ENCODE measurements at regions not wholly inside any gene's neighbourhood (a gene's known extent, or its start where the extent isn't known, plus 50 kb on each side); places are given as distances from the start of the nearest gene placed in this dataset.
"Not testable (repeated sequence)": the region's sequence is repeated elsewhere in the genome, so short reads cannot be mapped to it uniquely, and the experiment has no call there.

- intact Hi-C loops (cut with micrococcal nuclease): no loop called here
Observed at GRCh38 chr12:73841963-73842362, 695.7 kb upstream of the ATXN7L3B start.

GRCh38 chr12:73863546-73863945 is 674.1 kb upstream of the ATXN7L3B start:
- intact Hi-C loops (cut with micrococcal nuclease): loop anchor here (5.0 kb wide), 1 partner anchor 1044 kb away; no protein-coding TSS in a partner anchor
- H3K27ac Mint-ChIP-seq: no peak overlapping the region
- CTCF ChIA-PET: no interaction called here
- TF ChIP-seq CTCF (IDR thresholded peaks at IDR 0.05): no peak
- POLR2A ChIA-PET: no interaction called here
- no peak for DNase-seq
- no peak overlapping the region for H3K4me3 Mint-ChIP-seq
- H3K27me3 Mint-ChIP-seq: no peaks in the 10 kb centered on the region
- ATAC-seq (ENCODE audit: low read depth): no peak
- H3K9me3 Mint-ChIP-seq: no peaks in the 10 kb centered on the region
- H3K4me1 Mint-ChIP-seq: no peaks in the 10 kb centered on the region
- H3K36me3 Mint-ChIP-seq (ENCODE audit: low read depth): no peaks in the 10 kb centered on the region

More at GRCh38 chr12:73841963-73842362, 695.7 kb upstream of the ATXN7L3B start:
- Mint-ChIP-seq H3K27ac (no peak overlapping the region), H3K4me1 (no peaks in the 10 kb centered on the region), H3K36me3 (ENCODE audit: low read depth) (no peaks in the 10 kb centered on the region), H3K9me3 (peaks cover 4% of the 10 kb centered on the region), H3K4me3 (no peak overlapping the region), H3K27me3 (no peaks in the 10 kb centered on the region)
- no peak for ATAC-seq (ENCODE audit: low read depth)
- POLR2A ChIA-PET: no interaction called here
- TF ChIP-seq CTCF (IDR thresholded peaks at IDR 0.05): no peak
- no peak for DNase-seq
- CTCF ChIA-PET: no interaction called here

GRCh38 chr12:73867147-73867546 is 670.5 kb upstream of the ATXN7L3B start:
- no peaks in the 10 kb centered on the region for H3K27me3 Mint-ChIP-seq
- H3K27ac Mint-ChIP-seq: no peak overlapping the region
- POLR2A ChIA-PET: no interaction called here
- DNase-seq: no peak
- CTCF ChIA-PET: no interaction called here
- H3K9me3 Mint-ChIP-seq: no peaks in the 10 kb centered on the region
- H3K36me3 Mint-ChIP-seq (ENCODE audit: low read depth): no peaks in the 10 kb centered on the region
- TF ChIP-seq CTCF (IDR thresholded peaks at IDR 0.05): no peak
- ATAC-seq (ENCODE audit: low read depth): no peak
- no peaks in the 10 kb centered on the region for H3K4me1 Mint-ChIP-seq
- H3K4me3 Mint-ChIP-seq: no peak overlapping the region
- intact Hi-C loops (cut with micrococcal nuclease): no loop called here

- H3K27me3 Mint-ChIP-seq; ATAC-seq (ENCODE audit: low read depth); CTCF ChIA-PET; H3K9me3 Mint-ChIP-seq; H3K4me3 Mint-ChIP-seq; H3K36me3 Mint-ChIP-seq (ENCODE audit: low read depth); DNase-seq; H3K27ac Mint-ChIP-seq; POLR2A ChIA-PET; H3K4me1 Mint-ChIP-seq; intact Hi-C loops (cut with micrococcal nuclease): not testable (repeated sequence)
Observed at GRCh38 chr12:73877291-73877690, 660.3 kb upstream of the ATXN7L3B start.

GRCh38 chr12:73892201-73892600 is 645.4 kb upstream of the ATXN7L3B start:
- Mint-ChIP-seq H3K4me3 (no peak overlapping the region), H3K27ac (no peak overlapping the region), H3K27me3 (no peaks in the 10 kb centered on the region), H3K4me1 (no peaks in the 10 kb centered on the region), H3K9me3 (no peaks in the 10 kb centered on the region), H3K36me3 (ENCODE audit: low read depth) (no peaks in the 10 kb centered on the region)
- no peak for ATAC-seq (ENCODE audit: low read depth)
- no peak for TF ChIP-seq CTCF (IDR thresholded peaks at IDR 0.05)
- intact Hi-C loops (cut with micrococcal nuclease): no loop called here
- DNase-seq: no peak
- ChIA-PET CTCF (no interaction called here), POLR2A (no interaction called here)

GRCh38 chr12:73898645-73899044 is 639.0 kb upstream of the ATXN7L3B start:
- POLR2A ChIA-PET: no interaction called here
- Mint-ChIP-seq H3K27ac (no peak overlapping the region), H3K4me1 (no peaks in the 10 kb centered on the region), H3K4me3 (no peak overlapping the region), H3K27me3 (no peaks in the 10 kb centered on the region), H3K9me3 (no peaks in the 10 kb centered on the region), H3K36me3 (ENCODE audit: low read depth) (no peaks in the 10 kb centered on the region)
- no peak for DNase-seq
- ATAC-seq (ENCODE audit: low read depth): no peak
- no peak for TF ChIP-seq CTCF (IDR thresholded peaks at IDR 0.05)
- intact Hi-C loops (cut with micrococcal nuclease): no loop called here
- CTCF ChIA-PET: no interaction called here

Data from activated B cell treated with CpG ODN at 0.5 μM for 24 hours (primary cell).